ENCODE measurements at regions not wholly inside any gene's neighbourhood (a gene's known extent, or its start where the extent isn't known, plus 50 kb on each side); places are given as distances from the start of the nearest gene placed in this dataset.

DNA sequence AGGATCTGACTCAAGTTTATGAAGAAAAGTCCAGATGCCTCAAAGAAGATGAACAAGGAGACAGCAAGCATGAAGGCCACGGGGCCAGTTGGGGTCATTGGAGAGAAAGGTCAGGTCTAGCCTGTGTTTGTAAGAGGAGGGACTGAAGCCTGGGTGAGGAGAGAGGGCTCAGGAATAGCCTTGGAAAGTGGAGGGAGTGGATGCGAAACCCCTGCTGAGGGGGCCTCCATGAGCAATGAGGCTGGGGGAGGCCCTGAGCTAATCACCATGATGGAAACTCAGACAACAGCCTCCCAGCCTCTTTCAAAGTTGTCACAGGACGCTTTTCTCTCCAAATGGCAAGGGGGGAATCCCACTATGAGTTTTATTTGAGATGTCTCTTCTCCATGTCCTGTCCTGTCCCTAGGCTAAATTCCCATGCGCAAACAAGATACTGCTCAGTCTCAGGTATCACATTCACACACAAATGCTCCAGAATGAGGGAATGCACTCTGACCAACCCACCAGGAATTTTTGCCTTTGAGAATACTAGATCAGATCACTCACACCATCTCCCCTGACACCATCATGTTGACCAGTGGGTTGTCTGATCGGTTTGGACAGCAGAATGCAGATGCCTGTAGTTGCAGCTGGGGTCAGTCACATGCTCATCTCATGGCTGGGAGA, 51.3 kb upstream of the TOP3B start:
- no peak for DNase-seq
- ChIA-PET CTCF (interaction anchor here (1.1 to 1.3 kb wide), 2 partner anchors 8 to 12 kb away, joined by 3 read pairs; no protein-coding TSS in a partner anchor), POLR2A (no interaction called here)
- Histone ChIP-seq H3K9me3 (ENCODE audit: control extremely low read depth in 1 of 5, control insufficient read depth in 4 of 5, insufficient read depth in 2 of 5, low read depth in 1 of 5, low read length in 4 of 5) (no peaks in the 10 kb centered on the region), H3K27ac (ENCODE audit: insufficient read depth in 1 of 2, low read depth in 1 of 2, low read length in 2 of 2, poor library complexity in 1 of 2, severe bottlenecking in 2 of 2) (no peak overlapping the region), H3K36me3 (ENCODE audit: control insufficient read depth in 4 of 4, insufficient read depth in 4 of 4, low read length in 3 of 4) (no peaks in the 10 kb centered on the region), H3K4me1 (ENCODE audit: control extremely low read depth in 1 of 4, control insufficient read depth in 4 of 4, insufficient read depth in 4 of 4, low read length in 3 of 4) (peaks cover 0 to 5% (median 1%) of the 10 kb centered on the region in 4 experiments), H3K27me3 (replicated peaks in 2 of 5; ENCODE audit: control insufficient read depth in 4 of 5, insufficient read depth in 5 of 5, low read length in 4 of 5) (peaks cover 0 to 9% (median 0%) of the 10 kb centered on the region in 5 experiments), H3K4me3 (ENCODE audit: control insufficient read depth in 1 of 7, extremely low read depth in 1 of 7, insufficient read depth in 4 of 7, low read depth in 2 of 7, low read length in 6 of 7) (no peak overlapping the region)
- WGBS (ENCODE audit: insufficient coverage), result 89% methylated on average over 4 of the region's 5 CpGs

GRCh38 chr22:22032906-22033802, 50.6 kb upstream of the TOP3B start:
- no peak for DNase-seq
- H3K36me3 ChIP-seq (ENCODE audit: control insufficient read depth in 4 of 4, insufficient read depth in 4 of 4, low read length in 3 of 4), result no peaks in the 10 kb centered on the region
- H3K9me3 ChIP-seq (ENCODE audit: control extremely low read depth in 1 of 5, control insufficient read depth in 4 of 5, insufficient read depth in 2 of 5, low read depth in 1 of 5, low read length in 4 of 5), result no peaks in the 10 kb centered on the region
- H3K27ac ChIP-seq (ENCODE audit: insufficient read depth in 1 of 2, low read depth in 1 of 2, low read length in 2 of 2, poor library complexity in 1 of 2, severe bottlenecking in 2 of 2), result no peak overlapping the region
- no peak overlapping the region for H3K4me3 ChIP-seq (ENCODE audit: control insufficient read depth in 1 of 7, extremely low read depth in 1 of 7, insufficient read depth in 4 of 7, low read depth in 2 of 7, low read length in 6 of 7)
- peaks cover 0 to 5% (median 1%) of the 10 kb centered on the region in 4 experiments for H3K4me1 ChIP-seq (ENCODE audit: control extremely low read depth in 1 of 4, control insufficient read depth in 4 of 4, insufficient read depth in 4 of 4, low read length in 3 of 4)
- ChIA-PET POLR2A (no interaction called here), CTCF (interaction anchor here (0.8 to 1.1 kb wide), 2 partner anchors 9 kb away, joined by 3 read pairs; no protein-coding TSS in a partner anchor)
- H3K27me3 ChIP-seq (replicated peaks in 2 of 5; ENCODE audit: control insufficient read depth in 4 of 5, insufficient read depth in 5 of 5, low read length in 4 of 5), result peaks cover 0 to 9% (median 0%) of the 10 kb centered on the region in 5 experiments
- 97% methylated on average over 5 of the region's 7 CpGs for WGBS (ENCODE audit: insufficient coverage)

- Histone ChIP-seq H3K27ac (ENCODE audit: insufficient read depth in 1 of 2, low read depth in 1 of 2, low read length in 2 of 2, poor library complexity in 1 of 2, severe bottlenecking in 2 of 2) (no peak overlapping the region), H3K4me1 (ENCODE audit: control extremely low read depth in 1 of 4, control insufficient read depth in 4 of 4, insufficient read depth in 4 of 4, low read length in 3 of 4) (peaks cover 0 to 5% (median 1%) of the 10 kb centered on the region in 4 experiments), H3K36me3 (ENCODE audit: control insufficient read depth in 4 of 4, insufficient read depth in 4 of 4, low read length in 3 of 4) (no peaks in the 10 kb centered on the region), H3K9me3 (ENCODE audit: control extremely low read depth in 1 of 5, control insufficient read depth in 4 of 5, insufficient read depth in 2 of 5, low read depth in 1 of 5, low read length in 4 of 5) (no peaks in the 10 kb centered on the region), H3K4me3 (ENCODE audit: control insufficient read depth in 1 of 7, extremely low read depth in 1 of 7, insufficient read depth in 4 of 7, low read depth in 2 of 7, low read length in 6 of 7) (no peak overlapping the region), H3K27me3 (replicated peaks in 2 of 5; ENCODE audit: control insufficient read depth in 4 of 5, insufficient read depth in 5 of 5, low read length in 4 of 5) (peaks cover 0 to 9% (median 0%) of the 10 kb centered on the region in 5 experiments)
- ChIA-PET POLR2A (no interaction called here), CTCF (interaction anchor here (0.8 kb wide), 1 partner anchor 10 kb away, joined by 3 read pairs; no protein-coding TSS in a partner anchor)
- 100% methylated on average over 2 of the region's 4 CpGs for WGBS (ENCODE audit: insufficient coverage)
- no peak for DNase-seq
Measured at GRCh38 chr22:22032099-22032905, 49.7 kb upstream of the TOP3B start.

Data from common myeloid progenitor, CD34-positive (primary cell).